DOHH2 (cell line): ENCODE measurements at regions not wholly inside any gene's neighbourhood (a gene's known extent, or its start where the extent isn't known, plus 50 kb on each side); places are given as distances from the start of the nearest gene placed in this dataset.

Source experiments
- H3F3A ChIP-seq: fragments of 200-600 bp; sonication (generic), shearing (Covaris generic); 2 replicates; pipeline ENCODE4 v1.6.0; 2016; ENCODE audit warnings: antibody characterized with exemption, mild to moderate bottlenecking; ENCODE audit not compliant: control insufficient read depth, insufficient read depth
- H3K27ac ChIP-seq: fragments of 200-600 bp; sonication (generic); 2 replicates; pipeline ENCODE4 v1.5.1; 2014; ENCODE audit warnings: low read depth, mild to moderate bottlenecking, low read length, moderate library complexity
- H3K27me3 ChIP-seq: fragments of 200-600 bp; sonication (generic); 2 replicates; pipeline ENCODE4 v1.6.1; 2014; ENCODE audit warnings: mild to moderate bottlenecking, low read length, mixed read lengths; ENCODE audit not compliant: control insufficient read depth
- H3K36me3 ChIP-seq: fragments of 200-600 bp; sonication (generic); 2 replicates; pipeline ENCODE4 v1.6.1; 2014; ENCODE audit warnings: mild to moderate bottlenecking, low read length, moderate library complexity, mixed read lengths; ENCODE audit not compliant: control insufficient read depth
- H3K4me1 ChIP-seq: fragments of 200-600 bp; sonication (generic); 2 replicates; pipeline ENCODE4 v1.6.1; 2014; ENCODE audit warnings: mild to moderate bottlenecking, low read length, mixed read lengths; ENCODE audit not compliant: control insufficient read depth
- H3K4me2 ChIP-seq: fragments of 200-600 bp; sonication (generic); 2 replicates; pipeline ENCODE4 v1.6.0; 2014; ENCODE audit warnings: mild to moderate bottlenecking, low read length, moderate library complexity
- H3K4me3 ChIP-seq: fragments of 200-600 bp; sonication (generic); 2 replicates; pipeline ENCODE4 v1.5.1; 2014; ENCODE audit warnings: mild to moderate bottlenecking, low read length, mixed read lengths
- H3K79me2 ChIP-seq: fragments of 200-600 bp; sonication (generic); 2 replicates; pipeline ENCODE4 v1.6.1; 2014; ENCODE audit warnings: mild to moderate bottlenecking, low read length, mixed read lengths; ENCODE audit not compliant: control insufficient read depth
- H3K9me2 ChIP-seq: fragments of 200-600 bp; sonication (generic); replicated peaks from 2 replicates; pipeline ENCODE4 v1.6.1; 2014; ENCODE audit warnings: mild to moderate bottlenecking, low read length, mixed read lengths; ENCODE audit not compliant: control insufficient read depth
- H3K9me3 ChIP-seq: fragments of 200-600 bp; sonication (generic); 2 replicates; pipeline ENCODE4 v1.6.1; 2014; ENCODE audit warnings: antibody characterized with exemption, low read length, mixed read lengths; ENCODE audit not compliant: control insufficient read depth, insufficient read depth
- H4K20me1 ChIP-seq: fragments of 200-600 bp; sonication (generic); 2 replicates; pipeline ENCODE4 v1.6.0; 2014; ENCODE audit warnings: low read depth, mild to moderate bottlenecking, antibody characterized with exemption, low read length, moderate library complexity; ENCODE audit not compliant: control insufficient read depth, insufficient read depth
- EZH2phosphoT487 ChIP-seq: fragments of 200-600 bp; sonication (generic); IDR thresholded peaks from 2 replicates; pipeline ENCODE4 v1.6.1; 2017; ENCODE audit warnings: borderline replicate concordance, mild to moderate bottlenecking, antibody characterized with exemption, low read length, moderate library complexity, mixed read lengths
- TF ChIP-seq, protein P1 (sequence below): fragments of 200-600 bp; sonication (generic); IDR thresholded peaks from one replicate; pipeline ENCODE4 v1.5.1; 2014; ENCODE audit warnings: antibody characterized with exemption, mild to moderate bottlenecking, low read depth, low read length; ENCODE audit not compliant: poor library complexity, severe bottlenecking

DNA sequence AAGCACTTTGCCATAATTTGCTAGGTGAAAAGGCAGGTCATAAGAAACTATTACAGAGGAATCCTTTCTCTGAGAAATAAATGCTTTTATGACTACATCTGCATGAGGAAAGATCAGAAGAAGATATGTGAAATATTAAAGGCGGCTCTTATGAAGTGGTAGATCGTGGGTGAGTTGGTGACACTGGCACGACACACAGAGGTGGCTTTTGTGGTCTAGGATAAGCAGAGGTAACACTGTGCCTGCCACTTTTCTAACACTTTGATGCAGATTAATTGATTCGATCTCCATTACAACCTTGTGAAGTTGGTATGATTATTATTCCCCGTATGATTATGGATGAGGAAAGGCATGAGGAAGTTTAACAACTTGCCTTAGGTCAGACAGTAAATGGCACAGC, 60.0 kb upstream of the ELK3 start:
- Histone ChIP-seq H3K9me2 (no peaks in the 10 kb centered on the region), H3K4me1 (peaks cover 8% of the 10 kb centered on the region), H3K4me2 (no peak overlapping the region), H3K4me3 (no peak overlapping the region), H3F3A (no peaks in the 10 kb centered on the region), H3K9me3 (no peaks in the 10 kb centered on the region), H3K27me3 (0 out of 2 replicates have a peak, but pooled peaks cover 2% of the 10 kb centered on the region), H3K36me3 (no peaks in the 10 kb centered on the region), H3K27ac (no peak overlapping the region), H3K79me2 (no peaks in the 10 kb centered on the region), H4K20me1 (no peaks in the 10 kb centered on the region)
- no peak for TF ChIP-seq EZH2phosphoT487
- TF ChIP-seq, protein P1, sequence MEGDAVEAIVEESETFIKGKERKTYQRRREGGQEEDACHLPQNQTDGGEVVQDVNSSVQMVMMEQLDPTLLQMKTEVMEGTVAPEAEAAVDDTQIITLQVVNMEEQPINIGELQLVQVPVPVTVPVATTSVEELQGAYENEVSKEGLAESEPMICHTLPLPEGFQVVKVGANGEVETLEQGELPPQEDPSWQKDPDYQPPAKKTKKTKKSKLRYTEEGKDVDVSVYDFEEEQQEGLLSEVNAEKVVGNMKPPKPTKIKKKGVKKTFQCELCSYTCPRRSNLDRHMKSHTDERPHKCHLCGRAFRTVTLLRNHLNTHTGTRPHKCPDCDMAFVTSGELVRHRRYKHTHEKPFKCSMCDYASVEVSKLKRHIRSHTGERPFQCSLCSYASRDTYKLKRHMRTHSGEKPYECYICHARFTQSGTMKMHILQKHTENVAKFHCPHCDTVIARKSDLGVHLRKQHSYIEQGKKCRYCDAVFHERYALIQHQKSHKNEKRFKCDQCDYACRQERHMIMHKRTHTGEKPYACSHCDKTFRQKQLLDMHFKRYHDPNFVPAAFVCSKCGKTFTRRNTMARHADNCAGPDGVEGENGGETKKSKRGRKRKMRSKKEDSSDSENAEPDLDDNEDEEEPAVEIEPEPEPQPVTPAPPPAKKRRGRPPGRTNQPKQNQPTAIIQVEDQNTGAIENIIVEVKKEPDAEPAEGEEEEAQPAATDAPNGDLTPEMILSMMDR, result no peak

DNA sequence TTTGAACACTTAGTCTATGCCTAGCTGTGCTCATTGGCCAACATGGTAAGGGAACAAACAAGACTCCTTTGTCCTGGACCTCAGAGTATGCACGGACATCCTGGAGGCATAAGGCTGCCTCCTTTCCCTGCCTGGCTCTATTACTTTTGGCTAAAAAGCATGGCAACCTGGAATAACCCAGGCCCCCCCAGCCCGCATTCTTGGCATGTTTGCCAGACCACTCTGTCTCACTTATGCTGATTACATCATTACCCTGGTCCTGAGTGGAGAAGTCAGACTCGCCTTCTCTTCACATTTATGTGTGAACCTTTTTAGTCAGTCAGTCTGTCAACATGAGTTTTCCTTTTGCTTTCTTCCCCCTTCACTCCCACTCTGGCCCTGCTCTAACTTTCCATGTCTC, 58.0 kb upstream of the ELK3 start:
- Histone ChIP-seq H3K9me2 (no peaks in the 10 kb centered on the region), H3K36me3 (no peaks in the 10 kb centered on the region), H3K79me2 (no peaks in the 10 kb centered on the region), H3K4me3 (no peak overlapping the region), H3F3A (no peaks in the 10 kb centered on the region), H3K4me1 (peaks cover 7% of the 10 kb centered on the region), H3K9me3 (no peaks in the 10 kb centered on the region), H4K20me1 (no peaks in the 10 kb centered on the region), H3K4me2 (no peak overlapping the region), H3K27me3 (0 out of 2 replicates have a peak, but pooled peaks cover 2% of the 10 kb centered on the region), H3K27ac (no peak overlapping the region)
- TF ChIP-seq, protein P1, result no peak
- TF ChIP-seq EZH2phosphoT487, result no peak

DNA sequence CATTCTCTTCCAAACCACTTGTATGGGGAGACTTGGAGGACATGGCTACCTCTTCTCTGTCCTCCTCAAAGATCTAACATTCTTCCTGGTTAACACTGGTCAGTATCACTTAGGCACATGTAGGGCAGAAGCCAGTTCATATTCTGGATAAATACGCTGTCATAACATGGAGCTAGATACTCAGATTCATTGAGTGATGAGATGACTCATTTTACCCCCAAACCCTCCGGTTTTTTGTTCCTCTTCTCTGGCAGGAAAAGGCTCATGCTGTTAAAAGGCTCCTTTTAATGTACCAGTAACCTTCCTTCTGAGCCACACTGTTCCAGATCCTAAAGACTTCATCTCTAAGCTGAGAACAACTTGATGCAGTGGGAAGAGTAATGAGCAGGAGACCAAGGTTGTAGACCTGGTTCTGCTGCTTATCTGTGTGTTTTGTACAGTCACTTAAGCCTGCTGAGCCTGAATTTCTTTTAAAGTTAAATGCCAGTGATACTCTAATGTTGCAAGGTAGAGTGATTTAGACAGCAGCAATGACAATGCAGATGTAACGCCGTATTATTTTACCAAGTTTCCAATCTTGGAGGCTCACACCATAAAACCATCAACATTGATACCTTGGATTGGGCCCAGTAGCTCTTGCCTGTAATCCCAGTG, 57.3 kb upstream of the ELK3 start:
- Histone ChIP-seq H3K79me2 (no peaks in the 10 kb centered on the region), H3K9me3 (no peaks in the 10 kb centered on the region), H3K4me3 (no peak overlapping the region), H4K20me1 (no peaks in the 10 kb centered on the region), H3K9me2 (no peaks in the 10 kb centered on the region), H3K36me3 (no peaks in the 10 kb centered on the region), H3K4me1 (no peaks in the 10 kb centered on the region; the same call in 1 of the 2 replicates), H3F3A (no peaks in the 10 kb centered on the region), H3K27me3 (0 out of 2 replicates have a peak, but pooled peaks cover 2% of the 10 kb centered on the region), H3K4me2 (no peak overlapping the region), H3K27ac (no peak overlapping the region)
- no peak for TF ChIP-seq EZH2phosphoT487
- TF ChIP-seq, protein P1, result no peak

DNA sequence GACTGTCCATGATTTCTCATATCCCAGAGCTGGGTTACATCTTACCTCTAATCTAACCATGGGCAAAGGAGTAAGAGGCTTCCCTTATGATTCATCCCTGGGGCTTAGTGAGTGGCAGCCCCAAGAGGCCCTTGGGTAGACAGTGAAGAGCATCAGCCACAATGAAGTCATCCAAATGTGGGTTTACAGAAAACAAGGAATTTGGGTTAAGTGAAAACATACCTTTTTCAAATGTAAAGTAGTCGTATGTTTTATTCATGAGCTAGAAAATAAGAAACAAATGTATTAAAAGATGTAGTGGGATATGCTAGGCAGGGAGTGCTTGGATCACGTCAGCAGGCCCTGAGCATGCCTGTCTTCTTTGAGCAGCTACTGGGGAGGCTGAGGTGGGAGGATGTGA, 54.0 kb upstream of the ELK3 start:
- H3F3A ChIP-seq, result no peaks in the 10 kb centered on the region
- no peaks in the 10 kb centered on the region for H3K9me3 ChIP-seq
- no peaks in the 10 kb centered on the region for H4K20me1 ChIP-seq
- no peaks in the 10 kb centered on the region for H3K36me3 ChIP-seq
- TF ChIP-seq EZH2phosphoT487, result no peak
- TF ChIP-seq, protein P1, result no peak
- H3K79me2 ChIP-seq, result no peaks in the 10 kb centered on the region
- no peaks in the 10 kb centered on the region for H3K9me2 ChIP-seq
- H3K27me3 ChIP-seq, result no peaks in the 10 kb centered on the region
- H3K4me3 ChIP-seq, result no peak overlapping the region
- peaks cover 16% of the 10 kb centered on the region for H3K4me1 ChIP-seq
- H3K4me2 ChIP-seq, result no peak overlapping the region
- no peak overlapping the region for H3K27ac ChIP-seq
